Loucy (cell line): ENCODE measurements at regions not wholly inside any gene's neighbourhood (a gene's known extent, or its start where the extent isn't known, plus 50 kb on each side); places are given as distances from the start of the nearest gene placed in this dataset.

Experiments used
- H2AFZ ChIP-seq: fragments of 200-600 bp; sonication (generic); 2 replicates; pipeline ENCODE4 v1.6.0; 2016; ENCODE audit warnings: antibody characterized with exemption, mild to moderate bottlenecking, low read length, moderate library complexity
- H3F3A ChIP-seq: fragments of 200-600 bp; 2 replicates; pipeline ENCODE4 v1.6.0; 2016; ENCODE audit warnings: antibody characterized with exemption, low read depth, mild to moderate bottlenecking
- H3K27me3 ChIP-seq: fragments of 200-600 bp; sonication (generic); 2 replicates; pipeline ENCODE4 v1.6.1; 2014; ENCODE audit warnings: low read length, mild to moderate bottlenecking; ENCODE audit not compliant: insufficient read depth, poor library complexity, severe bottlenecking
- H3K36me3 ChIP-seq: fragments of 200-600 bp; sonication (generic); 2 replicates; pipeline ENCODE4 v1.6.1; 2016; ENCODE audit warnings: low read length; ENCODE audit not compliant: insufficient read depth
- H3K4me1 ChIP-seq: fragments of 200-600 bp; sonication (generic); 2 replicates; pipeline ENCODE4 v1.5.1; 2014; ENCODE audit warnings: low read length, mild to moderate bottlenecking; ENCODE audit not compliant: insufficient read depth, poor library complexity, severe bottlenecking
- H3K4me2 ChIP-seq: fragments of 200-600 bp; sonication (generic); 2 replicates; pipeline ENCODE4 v1.6.0; 2014; ENCODE audit warnings: antibody characterized with exemption, low read length, low read depth, mild to moderate bottlenecking; ENCODE audit not compliant: poor library complexity, severe bottlenecking
- H3K4me3 ChIP-seq: fragments of 200-600 bp; sonication (generic); 2 replicates; pipeline ENCODE4 v1.5.1; 2014; ENCODE audit warnings: low read length, mild to moderate bottlenecking, mixed read lengths; ENCODE audit not compliant: poor library complexity, severe bottlenecking
- H3K79me2 ChIP-seq: fragments of 200-600 bp; sonication (generic); 2 replicates; pipeline ENCODE4 v1.6.1; 2014; ENCODE audit warnings: low read length; ENCODE audit not compliant: insufficient read depth
- H3K9ac ChIP-seq: fragments of 200-600 bp; sonication (generic); 2 replicates; pipeline ENCODE4 v1.6.0; 2014; ENCODE audit warnings: mild to moderate bottlenecking, low read depth, low read length, moderate library complexity; ENCODE audit not compliant: poor library complexity, severe bottlenecking
- H3K9me2 ChIP-seq: fragments of 200-600 bp; sonication (generic); replicated peaks from 2 replicates; pipeline ENCODE4 v1.6.1; 2016; ENCODE audit warnings: low read depth, low read length, mixed read lengths
- H3K9me3 ChIP-seq: fragments of 200-600 bp; sonication (generic); 2 replicates; pipeline ENCODE4 v1.6.1; 2014; ENCODE audit warnings: mild to moderate bottlenecking, antibody characterized with exemption, low read length, low read depth; ENCODE audit not compliant: insufficient read depth
- H4K20me1 ChIP-seq: fragments of 200-600 bp; sonication (generic); 2 replicates; pipeline ENCODE4 v1.6.0; 2014; ENCODE audit warnings: antibody characterized with exemption, low read length, mild to moderate bottlenecking; ENCODE audit not compliant: insufficient read depth, poor library complexity, severe bottlenecking
- EZH2phosphoT487 ChIP-seq: fragments of 200-600 bp; IDR thresholded peaks from 2 replicates; pipeline ENCODE4 v1.6.1; 2018; ENCODE audit warnings: antibody characterized with exemption, mild to moderate bottlenecking, moderate library complexity, borderline replicate concordance
- TF ChIP-seq, protein P1 (sequence below): fragments of 200-600 bp; sonication (generic); conservative IDR thresholded peaks from 2 replicates; pipeline ENCODE4 v1.5.1; 2014; ENCODE audit warnings: mild to moderate bottlenecking, antibody characterized with exemption, low read length

DNA sequence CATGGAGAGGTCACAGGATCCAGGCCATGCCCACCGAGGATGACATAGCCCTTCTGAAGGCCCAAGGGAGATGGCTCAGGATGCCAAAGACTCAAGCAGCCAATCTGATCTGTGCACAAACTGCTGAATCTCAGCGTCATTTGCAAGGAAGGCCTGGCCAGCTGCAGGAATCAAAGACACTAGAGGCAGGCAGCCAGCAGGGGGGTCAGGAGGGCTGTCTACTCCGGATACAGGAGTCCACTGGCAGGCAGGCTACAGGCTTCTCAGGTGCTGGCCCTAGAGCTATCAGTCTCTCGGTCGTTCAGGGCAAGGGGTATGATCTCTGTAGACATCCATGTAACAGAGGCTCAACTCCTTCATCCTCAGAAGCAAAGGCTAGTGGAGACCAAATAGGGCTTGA, 1735.3 kb downstream of the TP53TG3F start:
- Histone ChIP-seq H4K20me1 (no peaks in the 10 kb centered on the region), H3K4me2 (no peak overlapping the region), H3K9me2 (no peaks in the 10 kb centered on the region), H3K4me3 (no peak overlapping the region), H3K9me3 (no peaks in the 10 kb centered on the region; the same call in 1 of the 2 replicates), H3K36me3 (no peaks in the 10 kb centered on the region), H3K9ac (no peak overlapping the region), H3F3A (no peaks in the 10 kb centered on the region), H2AFZ (no peak overlapping the region), H3K4me1 (no peaks in the 10 kb centered on the region), H3K79me2 (no peaks in the 10 kb centered on the region), H3K27me3 (no peaks in the 10 kb centered on the region)
- no peak for TF ChIP-seq EZH2phosphoT487
- TF ChIP-seq, protein P1, sequence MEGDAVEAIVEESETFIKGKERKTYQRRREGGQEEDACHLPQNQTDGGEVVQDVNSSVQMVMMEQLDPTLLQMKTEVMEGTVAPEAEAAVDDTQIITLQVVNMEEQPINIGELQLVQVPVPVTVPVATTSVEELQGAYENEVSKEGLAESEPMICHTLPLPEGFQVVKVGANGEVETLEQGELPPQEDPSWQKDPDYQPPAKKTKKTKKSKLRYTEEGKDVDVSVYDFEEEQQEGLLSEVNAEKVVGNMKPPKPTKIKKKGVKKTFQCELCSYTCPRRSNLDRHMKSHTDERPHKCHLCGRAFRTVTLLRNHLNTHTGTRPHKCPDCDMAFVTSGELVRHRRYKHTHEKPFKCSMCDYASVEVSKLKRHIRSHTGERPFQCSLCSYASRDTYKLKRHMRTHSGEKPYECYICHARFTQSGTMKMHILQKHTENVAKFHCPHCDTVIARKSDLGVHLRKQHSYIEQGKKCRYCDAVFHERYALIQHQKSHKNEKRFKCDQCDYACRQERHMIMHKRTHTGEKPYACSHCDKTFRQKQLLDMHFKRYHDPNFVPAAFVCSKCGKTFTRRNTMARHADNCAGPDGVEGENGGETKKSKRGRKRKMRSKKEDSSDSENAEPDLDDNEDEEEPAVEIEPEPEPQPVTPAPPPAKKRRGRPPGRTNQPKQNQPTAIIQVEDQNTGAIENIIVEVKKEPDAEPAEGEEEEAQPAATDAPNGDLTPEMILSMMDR, result no peak

DNA sequence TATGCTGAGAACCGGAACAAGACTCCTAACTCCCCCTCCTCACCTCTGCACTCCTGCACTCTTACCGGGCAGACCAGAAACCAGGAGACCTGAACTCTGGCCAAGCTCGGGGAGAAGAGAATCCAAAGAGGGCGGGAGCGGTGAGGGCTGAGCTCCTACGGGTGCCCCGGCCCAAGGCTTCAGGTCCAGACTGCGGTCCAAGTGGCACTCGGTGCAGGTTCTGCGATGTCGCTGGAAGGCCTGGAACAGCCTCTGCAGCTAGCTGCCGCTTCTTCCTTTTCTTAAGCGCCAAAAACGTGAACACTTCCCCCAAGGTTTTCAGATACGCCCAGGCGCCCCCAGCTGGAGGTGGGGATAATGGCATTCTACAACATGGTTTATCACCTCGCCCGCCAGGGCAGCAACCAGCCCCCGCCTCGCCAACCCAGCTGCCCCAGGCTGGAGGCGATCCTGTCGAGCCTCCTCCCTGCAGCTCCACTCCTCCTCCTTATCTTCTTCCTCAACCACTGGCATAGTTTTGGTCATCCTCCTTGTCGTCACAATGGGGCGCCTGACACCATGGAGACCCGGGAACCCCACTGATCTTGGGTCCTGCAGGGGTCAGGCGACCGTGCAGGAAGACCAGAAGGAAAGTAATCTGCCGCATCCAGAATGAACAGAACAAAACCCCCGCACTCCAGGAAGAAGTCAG, 1735.9 kb downstream of the TP53TG3F start:
- TF ChIP-seq, protein P1, result no peak
- no peak for TF ChIP-seq EZH2phosphoT487
- H3K27me3 ChIP-seq, result no peaks in the 10 kb centered on the region

DNA sequence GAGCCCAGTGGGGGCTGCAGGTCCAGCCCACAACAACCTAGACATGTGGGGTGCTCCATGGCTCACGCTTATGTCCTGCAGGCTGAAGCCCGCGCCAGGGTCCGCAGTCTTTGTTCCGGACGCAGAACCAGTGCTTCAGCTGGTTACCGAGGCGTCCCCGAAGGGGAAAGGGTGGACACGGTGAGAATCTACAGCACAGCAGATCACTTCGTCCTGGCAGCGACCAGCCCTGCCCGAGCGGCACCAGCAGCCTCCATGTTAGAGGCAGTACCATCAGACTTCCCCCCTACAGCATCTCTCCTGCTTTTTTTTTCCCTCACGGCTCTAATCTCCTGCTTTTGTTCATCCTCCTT, 1736.4 kb downstream of the TP53TG3F start:
- no peaks in the 10 kb centered on the region for H3K9me2 ChIP-seq
- H3K9ac ChIP-seq, result no peak overlapping the region
- no peaks in the 10 kb centered on the region for H4K20me1 ChIP-seq
- no peak overlapping the region for H2AFZ ChIP-seq
- no peak overlapping the region for H3K4me3 ChIP-seq
- H3K4me1 ChIP-seq, result no peaks in the 10 kb centered on the region
- TF ChIP-seq EZH2phosphoT487, result no peak
- TF ChIP-seq, protein P1, result no peak
- H3K79me2 ChIP-seq, result no peaks in the 10 kb centered on the region
- H3K27me3 ChIP-seq, result no peaks in the 10 kb centered on the region
- peaks cover 4% of the 10 kb centered on the region; the same call in 1 of the 2 replicates for H3K9me3 ChIP-seq
- H3K36me3 ChIP-seq, result no peaks in the 10 kb centered on the region
- no peaks in the 10 kb centered on the region for H3F3A ChIP-seq
- H3K4me2 ChIP-seq, result no peak overlapping the region

More for the DNA sequence above, 1735.9 kb downstream of the TP53TG3F start:
- H3K4me2 ChIP-seq, result no peak overlapping the region
- no peak overlapping the region for H3K9ac ChIP-seq
- H3K4me3 ChIP-seq, result no peak overlapping the region
- H3K9me3 ChIP-seq, result no peaks in the 10 kb centered on the region; the same call in 1 of the 2 replicates
- no peaks in the 10 kb centered on the region for H3K9me2 ChIP-seq
- no peaks in the 10 kb centered on the region for H3K79me2 ChIP-seq
- H3F3A ChIP-seq, result no peaks in the 10 kb centered on the region
- H3K36me3 ChIP-seq, result no peaks in the 10 kb centered on the region
- H2AFZ ChIP-seq, result no peak overlapping the region
- H4K20me1 ChIP-seq, result no peaks in the 10 kb centered on the region
- no peaks in the 10 kb centered on the region for H3K4me1 ChIP-seq
